H1 (cell line): ENCODE measurements at regions not wholly inside any gene's neighbourhood (a gene's known extent, or its start where the extent isn't known, plus 50 kb on each side); places are given as distances from the start of the nearest gene placed in this dataset.

Experiments used
- CTCF ChIA-PET: fragments of 300-600 bp; sonication (Branson Sonifier 250); formaldehyde crosslinking; loops from one replicate; lab custom pipeline; 2021; ENCODE audit not compliant: partially characterized antibody; lab: Charles Lee
- POLR2A ChIA-PET: fragments of 300-600 bp; sonication (Branson Sonifier 250); formaldehyde crosslinking; loops from one replicate; lab custom pipeline; 2021; ENCODE audit warnings: inconsistent platforms; ENCODE audit not compliant: partially characterized antibody; lab: Charles Lee
- DNase-seq, 2 experiments: peaks; one replicate each; pipeline versions ENCODE4 v3.0.0 to v3.0.0-alpha.2; 2010 to 2022; ENCODE audit warnings: low spot score in 2 of 2, low read depth in 1 of 2, mixed read lengths in 1 of 2
- FAIRE-seq: peaks from 2 replicates; lab custom pipeline; 2011; peaks lifted over from hg19 to GRCh38; lab: Jason Lieb, UNC
- H2AFZ ChIP-seq: 2 replicates; pipeline ENCODE4 v1.8.1; 2012; ENCODE audit warnings: low read length, inconsistent platforms
- H2AK5ac ChIP-seq: 2 replicates; pipeline ENCODE4 v1.6.1; 2013; ENCODE audit warnings: low read depth, low read length
- H2BK120ac ChIP-seq: replicated peaks from 2 replicates; pipeline ENCODE3; 2013; ENCODE audit warnings: low read depth, low read length, inconsistent platforms
- H2BK12ac ChIP-seq: 2 replicates; pipeline ENCODE4 v1.6.1; 2013; ENCODE audit warnings: low read depth, low read length
- H2BK15ac ChIP-seq: 2 replicates; pipeline ENCODE4 v1.6.1; 2013; ENCODE audit warnings: low read length
- H2BK20ac ChIP-seq: 2 replicates; pipeline ENCODE4 v1.6.1; 2013; ENCODE audit warnings: low read length
- H2BK5ac ChIP-seq: 2 replicates; pipeline ENCODE4 v1.6.1; 2013; ENCODE audit warnings: low read depth, low read length
- H3K14ac ChIP-seq: 2 replicates; pipeline ENCODE4 v1.6.1; 2013; ENCODE audit warnings: inconsistent platforms; ENCODE audit not compliant: insufficient read length
- H3K18ac ChIP-seq: 2 replicates; pipeline ENCODE4 v1.6.1; 2013; ENCODE audit warnings: low read length; ENCODE audit errors: extremely low read depth
- H3K23ac ChIP-seq: 2 replicates; pipeline ENCODE4 v1.6.1; 2013; ENCODE audit warnings: inconsistent platforms; ENCODE audit not compliant: insufficient read length
- H3K23me2 ChIP-seq: 2 replicates; pipeline ENCODE4 v1.6.1; 2013; ENCODE audit warnings: low read depth, low read length
- H3K27ac ChIP-seq: 2 replicates; pipeline ENCODE4 v1.6.1; 2011; ENCODE audit warnings: low read depth, low read length, inconsistent platforms
- H3K27me3 ChIP-seq, 4 experiments: replicated peaks in 1 of 4; 1 replicate in 1 of 4; 2 replicates in 3 of 4; pipeline versions ENCODE4 v1.6.1 to v1.8.1; 2011 to 2013; ENCODE audit warnings: low read length in 3 of 4, mild to moderate bottlenecking in 3 of 4, inconsistent platforms in 2 of 4, mixed read lengths in 2 of 4, moderate library complexity in 1 of 4; ENCODE audit not compliant: control insufficient read depth in 3 of 4, insufficient read depth in 3 of 4; ENCODE audit errors: extremely low read depth in 1 of 4
- H3K36me3 ChIP-seq, 4 experiments: 2 replicates each; pipeline versions ENCODE4 v1.6.1 to v1.8.1; 2011 to 2013; ENCODE audit warnings: mild to moderate bottlenecking in 4 of 4, low read length in 3 of 4, moderate library complexity in 2 of 4, control low read depth in 1 of 4, inconsistent platforms in 1 of 4; ENCODE audit not compliant: insufficient read depth in 4 of 4, control insufficient read depth in 2 of 4
- H3K4ac ChIP-seq: replicated peaks from 2 replicates; pipeline ENCODE3; 2013; ENCODE audit warnings: low read length, low read depth, mixed read lengths, inconsistent platforms; ENCODE audit not compliant: insufficient read length
- H3K4me1 ChIP-seq, 4 experiments: replicated peaks in 1 of 4; 1 replicate in 1 of 4; 2 replicates in 3 of 4; pipeline versions ENCODE4 v1.6.1 to v1.8.1; 2011 to 2013; ENCODE audit warnings: low read length in 3 of 4, inconsistent platforms in 2 of 4, mixed read lengths in 1 of 4; ENCODE audit not compliant: insufficient read depth in 4 of 4, control insufficient read depth in 3 of 4
- H3K4me2 ChIP-seq, 2 experiments: 2 replicates each; pipeline versions ENCODE4 v1.6.1 to v1.8.1; 2011 to 2013; ENCODE audit warnings: low read depth in 2 of 2, low read length in 2 of 2, control low read depth in 1 of 2, inconsistent platforms in 1 of 2, mild to moderate bottlenecking in 1 of 2; ENCODE audit not compliant: insufficient read depth in 1 of 2
- H3K4me3 ChIP-seq, 4 experiments: fragments of 200-600, 300-600 bp in 1 of 4; sonication (generic), shearing (Covaris generic), sonication (Bioruptor Twin) in 1 of 4; 2 replicates each; pipeline versions ENCODE4 v1.5.1 to v1.8.1; 2011 to 2016; ENCODE audit warnings: low read length in 4 of 4, low read depth in 3 of 4, control low read depth in 2 of 4, inconsistent platforms in 2 of 4, mild to moderate bottlenecking in 2 of 4, mixed read lengths in 1 of 4, moderate library complexity in 1 of 4; ENCODE audit not compliant: insufficient read depth in 2 of 4; ENCODE audit errors: extremely low read depth in 1 of 4
- H3K56ac ChIP-seq: replicated peaks from 2 replicates; pipeline ENCODE3; 2013; ENCODE audit warnings: low read depth, mild to moderate bottlenecking, mixed read lengths, low read length, inconsistent platforms; ENCODE audit not compliant: insufficient read length
- H3K79me1 ChIP-seq: 2 replicates; pipeline ENCODE4 v1.6.1; 2013; ENCODE audit warnings: low read depth, low read length, control low read depth
- H3K79me2 ChIP-seq, 2 experiments: 2 replicates each; pipeline versions ENCODE4 v1.6.1 to v1.8.1; 2012 to 2013; ENCODE audit warnings: low read length in 2 of 2, mild to moderate bottlenecking in 2 of 2, inconsistent platforms in 1 of 2; ENCODE audit not compliant: insufficient read depth in 2 of 2, control insufficient read depth in 1 of 2
- H3K9ac ChIP-seq, 4 experiments: replicated peaks in 1 of 4; 1 replicate in 1 of 4; 2 replicates in 3 of 4; pipeline versions ENCODE4 v1.6.1 to v1.8.1; 2011 to 2013; ENCODE audit warnings: low read depth in 3 of 4, low read length in 3 of 4, control low read depth in 2 of 4, mild to moderate bottlenecking in 2 of 4, moderate library complexity in 2 of 4, inconsistent platforms in 1 of 4; ENCODE audit errors: extremely low read depth in 1 of 4
- H3K9me3 ChIP-seq, 2 experiments: 2 replicates each; pipeline versions ENCODE4 v1.6.1 to v1.8.1; 2012 to 2013; ENCODE audit warnings: mild to moderate bottlenecking in 2 of 2, moderate library complexity in 2 of 2, control low read depth in 1 of 2, inconsistent platforms in 1 of 2, low read depth in 1 of 2, low read length in 1 of 2, mixed read lengths in 1 of 2; ENCODE audit not compliant: insufficient read depth in 2 of 2
- H4K20me1 ChIP-seq, 2 experiments: replicated peaks in 1 of 2; 2 replicates each; pipeline versions ENCODE3 to v1.8.1; 2011 to 2013; ENCODE audit warnings: inconsistent platforms in 2 of 2, low read length in 2 of 2, mild to moderate bottlenecking in 1 of 2; ENCODE audit not compliant: insufficient read depth in 2 of 2, control insufficient read depth in 1 of 2
- H4K5ac ChIP-seq: 2 replicates; pipeline ENCODE4 v1.6.1; 2013; ENCODE audit warnings: low read length, low read depth, mixed read lengths, inconsistent platforms; ENCODE audit not compliant: insufficient read length
- H4K8ac ChIP-seq: 2 replicates; pipeline ENCODE4 v1.8.0; 2013; ENCODE audit warnings: mild to moderate bottlenecking, moderate library complexity, low read length, inconsistent platforms; ENCODE audit not compliant: insufficient read depth; ENCODE audit errors: extremely low read depth
- H4K91ac ChIP-seq: replicated peaks from 2 replicates; pipeline ENCODE3; 2013; ENCODE audit warnings: low read length, mixed read lengths, inconsistent platforms; ENCODE audit not compliant: insufficient read length
- CTBP2 ChIP-seq: IDR thresholded peaks from 2 replicates; pipeline ENCODE4 v1.7.0; 2011; ENCODE audit warnings: borderline replicate concordance, mild to moderate bottlenecking, moderate library complexity, mixed read lengths, low read length; ENCODE audit not compliant: insufficient read depth, insufficient read length
- EGR1 ChIP-seq: IDR thresholded peaks from 2 replicates; pipeline ENCODE4 v1.6.1; 2011; ENCODE audit warnings: low read depth, low read length, borderline replicate concordance
- EP300 ChIP-seq, 2 experiments: IDR thresholded peaks; 1 replicate in 1 of 2; 2 replicates in 1 of 2; pipeline ENCODE4 v1.6.1; 2011 to 2012; ENCODE audit warnings: low read depth in 2 of 2, low read length in 2 of 2, mild to moderate bottlenecking in 2 of 2, borderline replicate concordance in 1 of 2, inconsistent platforms in 1 of 2, moderate library complexity in 1 of 2
- HDAC2 ChIP-seq, 2 experiments: fragments of 300-600 bp in 1 of 2; sonication (generic) in 1 of 2; IDR thresholded peaks; 2 replicates each; pipeline ENCODE4 v1.6.1; 2011 to 2012; ENCODE audit warnings: low read depth in 2 of 2, low read length in 2 of 2, mild to moderate bottlenecking in 2 of 2, moderate library complexity in 2 of 2, borderline replicate concordance in 1 of 2, inconsistent platforms in 1 of 2
- JUND ChIP-seq: IDR thresholded peaks from 2 replicates; pipeline ENCODE4 v1.6.1; 2011; ENCODE audit warnings: mild to moderate bottlenecking, improper control_type of control experiment, low read length
- KDM4A ChIP-seq: IDR thresholded peaks from one replicate; pipeline ENCODE4 v1.7.1; 2012; ENCODE audit warnings: low read depth, mild to moderate bottlenecking, moderate library complexity, low read length, inconsistent platforms; ENCODE audit not compliant: severe bottlenecking
- RXRA ChIP-seq: IDR thresholded peaks from 2 replicates; pipeline ENCODE4 v1.6.1; 2011; ENCODE audit warnings: low read depth, mild to moderate bottlenecking, low read length, moderate library complexity; ENCODE audit not compliant: insufficient read depth
- SRF ChIP-seq: IDR thresholded peaks from 2 replicates; pipeline ENCODE4 v1.6.1; 2011; ENCODE audit warnings: mild to moderate bottlenecking, low read depth, low read length, moderate library complexity
- TAF1 ChIP-seq: IDR thresholded peaks from 2 replicates; pipeline ENCODE4 v1.6.1; 2011; ENCODE audit warnings: mild to moderate bottlenecking, low read depth, low read length
- WGBS, 2 experiments: shearing (Covaris generic) in 1 of 2; methylation state at CpG; one replicate each; pipeline versions ENCODE4 v1.1.6 to v1.1.7; 2013 to 2015; ENCODE audit warnings: low lambda C conversion rate in 2 of 2, mixed read lengths in 2 of 2, inconsistent platforms in 1 of 2, low coverage in 1 of 2, missing lambda C conversion rate in 1 of 2; ENCODE audit not compliant: insufficient replicate concordance in 2 of 2, insufficient coverage in 1 of 2, insufficient read length in 1 of 2; ENCODE audit errors: extremely low coverage in 1 of 2, missing lambda C conversion rate in 1 of 2; 5-methylcytosine and 5-hydroxymethylcytosine counted together

DNA sequence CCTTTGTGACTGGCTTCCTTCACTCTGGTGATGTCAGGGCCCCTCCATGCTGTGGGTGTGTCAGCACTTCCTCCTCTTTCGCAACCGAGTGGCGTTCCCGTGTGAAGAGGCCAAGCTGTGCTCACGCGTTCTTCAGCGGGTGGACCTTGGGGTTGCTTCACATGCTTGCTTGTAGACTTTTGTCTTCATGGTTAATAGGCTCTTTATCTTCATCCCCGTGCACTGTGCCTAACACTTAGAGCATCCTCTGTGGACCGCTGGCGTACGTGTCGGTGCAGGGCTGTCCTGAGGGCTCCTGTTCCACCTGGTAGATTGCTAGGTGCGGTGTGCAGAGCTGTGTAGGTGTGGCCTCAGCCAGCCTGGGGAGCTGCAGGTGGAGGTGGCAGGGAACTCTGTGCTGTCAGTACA is 182.3 kb downstream of the OR4M2 start:
- Histone ChIP-seq H3K56ac (no peak overlapping the region), H2BK120ac (no peak overlapping the region), H3K4me1 (no peaks in the 10 kb centered on the region), H3K23ac (no peak overlapping the region), H4K20me1 (no peaks in the 10 kb centered on the region), H2BK12ac (no peak overlapping the region), H4K91ac (no peak overlapping the region), H3K27ac (no peak overlapping the region), H2AFZ (no peak overlapping the region), H3K14ac (no peak overlapping the region), H3K36me3 (no peaks in the 10 kb centered on the region; a peak in 1 of 8 replicates), H3K4me3 (no peak overlapping the region), H4K8ac (no peak overlapping the region), H2BK20ac (no peak overlapping the region), H3K79me1 (no peaks in the 10 kb centered on the region), H2BK15ac (no peak overlapping the region), H2BK5ac (no peak overlapping the region), H3K9ac (no peak overlapping the region), H4K5ac (no peak overlapping the region), H3K18ac (no peak overlapping the region), H3K27me3 (no peaks in the 10 kb centered on the region), H3K4ac (no peak overlapping the region), H2AK5ac (no peak overlapping the region), H3K79me2 (no peaks in the 10 kb centered on the region), H3K23me2 (no peaks in the 10 kb centered on the region), H3K9me3 (peaks cover 23 to 79% of the 10 kb centered on the region in 2 experiments), H3K4me2 (no peak overlapping the region)
- ChIA-PET POLR2A (no interaction called here), CTCF (no interaction called here)
- no peak for FAIRE-seq
- DNase-seq: no peak
- TF ChIP-seq EGR1 (no peak), RXRA (no peak), EP300 (IDR thresholded peaks at IDR 0.05; ENCODE audit: borderline replicate concordance in 1 of 2, low read depth in 2 of 2, low read length in 2 of 2) (no peak), HDAC2 (IDR thresholded peaks at IDR 0.05; ENCODE audit: borderline replicate concordance in 1 of 2, low read depth in 2 of 2, low read length in 2 of 2) (no peak), CTBP2 (no peak), SRF (no peak), JUND (no peak), TAF1 (no peak), KDM4A (no peak)
- 95% methylated on average over 13 of the region's 13 CpGs; no CpG with 5 or more reads in 1 of the 2 experiments for WGBS, 2 experiments
